ENCODE measurements at regions not wholly inside any gene's neighbourhood (a gene's known extent, or its start where the extent isn't known, plus 50 kb on each side); places are given as distances from the start of the nearest gene placed in this dataset.

- TF ChIP-seq CTCF (IDR thresholded peaks at IDR 0.05) = no peak
- TF ChIP-seq POLR2A (IDR thresholded peaks at IDR 0.05) = no peak
Measured at GRCh38 chr14:39712293-39712999, 280.2 kb upstream of the FBXO33 start.
